ENCODE measurements at regions not wholly inside any gene's neighbourhood (a gene's known extent, or its start where the extent isn't known, plus 50 kb on each side); places are given as distances from the start of the nearest gene placed in this dataset.

DNA sequence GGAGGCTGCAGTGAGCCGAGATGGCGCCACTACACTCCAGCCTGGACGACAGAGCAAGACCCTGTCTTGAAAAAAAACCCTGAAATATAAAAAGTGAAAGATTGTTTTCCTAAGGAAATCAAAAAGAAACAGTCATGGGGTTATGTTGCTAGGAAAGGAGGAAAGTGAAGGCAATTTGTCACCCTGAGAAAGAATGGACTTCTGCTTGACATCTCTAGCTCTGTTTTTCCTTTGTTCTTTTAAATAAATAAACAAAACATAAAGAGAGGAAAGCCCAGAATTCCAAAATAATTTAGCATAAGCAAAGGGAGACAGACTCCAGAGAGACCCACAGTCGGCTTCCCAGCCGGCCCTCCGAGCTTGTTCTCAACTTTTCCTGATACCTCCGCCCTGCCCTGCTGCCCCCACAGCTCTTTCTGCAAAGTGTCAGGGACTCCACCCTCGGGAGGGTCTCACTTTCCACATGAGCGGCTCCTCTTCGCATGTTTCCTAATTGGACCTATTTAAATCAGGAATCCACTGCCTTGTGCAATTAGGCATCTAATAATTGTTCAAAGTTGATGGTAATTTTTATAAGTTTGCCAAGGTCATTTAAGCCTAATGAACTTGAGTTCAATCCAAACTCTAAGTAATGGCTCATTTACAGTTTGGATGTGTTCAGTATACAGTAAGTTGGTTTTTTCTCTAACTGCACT, 49.8 kb upstream of the COPS8 start:
- DNase-seq (ENCODE audit: low read depth): no peak
